H9 (cell line): ENCODE measurements at regions not wholly inside any gene's neighbourhood (a gene's known extent, or its start where the extent isn't known, plus 50 kb on each side); places are given as distances from the start of the nearest gene placed in this dataset.
A peak's percentile ranks its signal among the peaks of the same experiment; 100 is the strongest.

ENCODE experiments used
- DNase-seq: peaks from one replicate; pipeline ENCODE4 v3.0.0-alpha.2; 2017
- H2AFZ ChIP-seq: one replicate; pipeline ENCODE4 v1.6.1; 2013; ENCODE audit warnings: mild to moderate bottlenecking, low read length, control low read depth, moderate library complexity
- H2AK5ac ChIP-seq: 2 replicates; pipeline ENCODE4 v1.6.1; 2013; ENCODE audit warnings: low read length, control low read depth, mixed read lengths; ENCODE audit not compliant: insufficient read length
- H2BK120ac ChIP-seq: one replicate; pipeline ENCODE4 v1.6.1; 2013; ENCODE audit warnings: low read depth, mild to moderate bottlenecking, low read length, control low read depth, inconsistent platforms; ENCODE audit not compliant: poor library complexity, severe bottlenecking
- H2BK12ac ChIP-seq: 2 replicates; pipeline ENCODE4 v1.6.1; 2013; ENCODE audit warnings: low read length, control low read depth, mixed read lengths, low read depth; ENCODE audit not compliant: insufficient read length
- H2BK15ac ChIP-seq: 2 replicates; pipeline ENCODE4 v1.6.1; 2013; ENCODE audit warnings: low read depth, low read length, control low read depth
- H2BK20ac ChIP-seq: one replicate; pipeline ENCODE4 v1.6.1; 2013; ENCODE audit warnings: low read depth, mild to moderate bottlenecking, low read length, control low read depth, inconsistent platforms; ENCODE audit not compliant: poor library complexity, severe bottlenecking
- H2BK5ac ChIP-seq: 2 replicates; pipeline ENCODE4 v1.6.1; 2013; ENCODE audit warnings: low read length, control low read depth, mixed read lengths; ENCODE audit not compliant: insufficient read length
- H3K14ac ChIP-seq: 2 replicates; pipeline ENCODE4 v1.6.1; 2013; ENCODE audit warnings: low read length, control low read depth; ENCODE audit not compliant: insufficient read depth
- H3K18ac ChIP-seq: 2 replicates; pipeline ENCODE4 v1.6.1; 2013; ENCODE audit warnings: low read depth, mild to moderate bottlenecking, mixed read lengths, low read length, control low read depth; ENCODE audit not compliant: insufficient read length
- H3K23ac ChIP-seq: 2 replicates; pipeline ENCODE4 v1.6.1; 2013; ENCODE audit warnings: low read length, control low read depth, mixed read lengths, low read depth; ENCODE audit not compliant: insufficient read length
- H3K23me2 ChIP-seq: 2 replicates; pipeline ENCODE4 v1.6.1; 2013; ENCODE audit warnings: low read depth, mild to moderate bottlenecking, mixed read lengths, low read length, control low read depth; ENCODE audit not compliant: insufficient read length, poor library complexity, severe bottlenecking
- H3K27ac ChIP-seq: 2 replicates; pipeline ENCODE4 v1.5.1; 2013; ENCODE audit warnings: low read length, control low read depth, mixed read lengths, low read depth; ENCODE audit not compliant: insufficient read length
- H3K27me3 ChIP-seq: 2 replicates; pipeline ENCODE4 v1.6.1; 2013; ENCODE audit warnings: low read length, control low read depth, inconsistent platforms; ENCODE audit not compliant: insufficient read depth
- H3K4ac ChIP-seq: 2 replicates; pipeline ENCODE4 v1.6.1; 2013; ENCODE audit warnings: low read depth, mild to moderate bottlenecking, control low read depth, inconsistent platforms, low read length, moderate library complexity
- H3K4me1 ChIP-seq: 2 replicates; pipeline ENCODE4 v1.6.1; 2013; ENCODE audit warnings: low read length, control low read depth, inconsistent platforms; ENCODE audit not compliant: insufficient read depth
- H3K4me2 ChIP-seq: 2 replicates; pipeline ENCODE4 v1.6.1; 2013; ENCODE audit warnings: low read length, control low read depth, mixed read lengths; ENCODE audit not compliant: insufficient read length, insufficient read depth
- H3K56ac ChIP-seq: 2 replicates; pipeline ENCODE4 v1.6.1; 2013; ENCODE audit warnings: low read depth, mild to moderate bottlenecking, mixed read lengths, low read length, control low read depth; ENCODE audit not compliant: insufficient read length
- H3K79me1 ChIP-seq: 2 replicates; pipeline ENCODE4 v1.6.1; 2013; ENCODE audit warnings: low read depth, mild to moderate bottlenecking, moderate library complexity, low read length, control low read depth, inconsistent platforms; ENCODE audit not compliant: insufficient read depth, poor library complexity, severe bottlenecking
- H3K79me2 ChIP-seq: 2 replicates; pipeline ENCODE4 v1.6.1; 2013; ENCODE audit warnings: low read length, control low read depth, inconsistent platforms; ENCODE audit not compliant: insufficient read depth
- H3K9ac ChIP-seq: 2 replicates; pipeline ENCODE4 v1.6.1; 2013; ENCODE audit warnings: low read length, control low read depth, mixed read lengths; ENCODE audit not compliant: insufficient read length; ENCODE audit errors: extremely low read depth
- H3K9me3 ChIP-seq: one replicate; pipeline ENCODE4 v1.6.1; 2013; ENCODE audit warnings: low read depth, low read length, inconsistent platforms; ENCODE audit not compliant: control insufficient read depth
- H3T11ph ChIP-seq: one replicate; pipeline ENCODE4 v1.6.1; 2013; ENCODE audit warnings: mild to moderate bottlenecking, low read length, control low read depth, inconsistent platforms
- H4K20me1 ChIP-seq: one replicate; pipeline ENCODE4 v1.6.1; 2013; ENCODE audit not compliant: control insufficient read depth, insufficient read length, insufficient read depth
- H4K5ac ChIP-seq: 2 replicates; pipeline ENCODE4 v1.6.1; 2013; ENCODE audit warnings: low read depth, mild to moderate bottlenecking, mixed read lengths, low read length, control low read depth; ENCODE audit not compliant: insufficient read length
- H4K8ac ChIP-seq: replicated peaks from 2 replicates; pipeline ENCODE4 v1.6.1; 2013; ENCODE audit warnings: low read length, control low read depth, mixed read lengths, low read depth; ENCODE audit not compliant: insufficient read length
- H4K91ac ChIP-seq: 2 replicates; pipeline ENCODE4 v1.6.1; 2013; ENCODE audit warnings: low read depth, mild to moderate bottlenecking, moderate library complexity, mixed read lengths, low read length, control low read depth; ENCODE audit not compliant: insufficient read length
- H3K27ac Mint-ChIP-seq, 3 experiments: 2 replicates in 2 of 3; 3 replicates in 1 of 3; pipeline ENCODE4 v1.8.0; 2020 to 2021; ENCODE audit warnings: mixed read lengths in 3 of 3, mild to moderate bottlenecking in 1 of 3, moderate library complexity in 1 of 3
- H3K27me3 Mint-ChIP-seq: 2 replicates; pipeline ENCODE4 v1.8.0; 2021; ENCODE audit warnings: low read depth, mild to moderate bottlenecking, moderate library complexity, mixed read lengths
- H3K36me3 Mint-ChIP-seq, 3 experiments: 2 replicates in 2 of 3; 3 replicates in 1 of 3; pipeline ENCODE4 v1.8.0; 2020 to 2021; ENCODE audit warnings: low read depth in 3 of 3, mixed read lengths in 3 of 3; ENCODE audit not compliant: insufficient read depth in 1 of 3
- H3K4me1 Mint-ChIP-seq, 2 experiments: 2 replicates each; pipeline ENCODE4 v1.8.0; 2020; ENCODE audit warnings: mixed read lengths in 2 of 2
- H3K4me3 Mint-ChIP-seq, 2 experiments: 2 replicates in 1 of 2; 3 replicates in 1 of 2; pipeline ENCODE4 v1.8.0; 2020 to 2021; ENCODE audit warnings: mild to moderate bottlenecking in 2 of 2, mixed read lengths in 2 of 2, moderate library complexity in 1 of 2
- H3K9me3 Mint-ChIP-seq, 2 experiments: 2 replicates in 1 of 2; 3 replicates in 1 of 2; pipeline ENCODE4 v1.8.0; 2020; ENCODE audit warnings: mild to moderate bottlenecking in 2 of 2, mixed read lengths in 2 of 2, moderate library complexity in 1 of 2
- CTCF ChIP-seq: fragments of 200-600 bp; sonication (generic); conservative IDR thresholded peaks from 3 replicates; pipeline ENCODE4 v1.8.0; 2021; ENCODE audit warnings: antibody characterized with exemption, mild to moderate bottlenecking
- WGBS: extraction: QIAGEN DNeasy Blood & Tissue Kit; methylation state at CpG from one replicate; pipeline ENCODE4 v1.1.7; 2013; ENCODE audit warnings: missing lambda C conversion rate, low lambda C conversion rate, mixed read lengths; ENCODE audit not compliant: insufficient read length; ENCODE audit errors: extremely low coverage; 5-methylcytosine and 5-hydroxymethylcytosine counted together

- Histone ChIP-seq H3K23ac (no peak overlapping the region), H3K79me2 (no peaks in the 10 kb centered on the region), H4K5ac (no peak overlapping the region), H2BK20ac (no peak overlapping the region), H3K27me3 (no peaks in the 10 kb centered on the region), H2BK5ac (no peak overlapping the region), H2BK15ac (no peak overlapping the region), H2AK5ac (no peak overlapping the region), H2AFZ (no peak overlapping the region), H3K79me1 (no peaks in the 10 kb centered on the region), H3K27ac (no peak overlapping the region), H3K23me2 (no peaks in the 10 kb centered on the region), H2BK120ac (no peak overlapping the region), H3K9ac (no peak overlapping the region), H3K4me1 (no peaks in the 10 kb centered on the region), H3K4ac (no peak overlapping the region), H3K56ac (no peak overlapping the region), H4K8ac (no peak overlapping the region), H3K14ac (no peak overlapping the region), H3K18ac (no peak overlapping the region), H2BK12ac (no peak overlapping the region), H3T11ph (no peak overlapping the region), H3K4me2 (no peak overlapping the region), H4K91ac (no peak overlapping the region), H4K20me1 (no peaks in the 10 kb centered on the region), H3K9me3 (no peaks in the 10 kb centered on the region)
- WGBS, result no CpG with 5 or more reads among the region's 9 CpGs
- H3K9me3 Mint-ChIP-seq, result no peaks in the 10 kb centered on the region
- H3K27me3 Mint-ChIP-seq, result peaks cover 2% of the 10 kb centered on the region; the same call in 1 of the 2 replicates
- TF ChIP-seq CTCF, result no peak
- no peak overlapping the region for H3K4me3 Mint-ChIP-seq
- no peaks in the 10 kb centered on the region; a peak in 1 of 7 replicates for H3K36me3 Mint-ChIP-seq
- H3K27ac Mint-ChIP-seq, result peak overlapping the region in 1 of 3 experiments; percentile 32; a peak in 1 of 7 replicates
- H3K4me1 Mint-ChIP-seq, result peaks cover 8 to 13% of the 10 kb centered on the region in 2 experiments
- no peak for DNase-seq
Measured at GRCh38 chr2:129300456-129300855, 679.0 kb upstream of the RAB6C start.
